HG03460 (cell line): ENCODE measurements at regions not wholly inside any gene's neighbourhood (a gene's known extent, or its start where the extent isn't known, plus 50 kb on each side); places are given as distances from the start of the nearest gene placed in this dataset.
"Not testable (repeated sequence)": the region's sequence is repeated elsewhere in the genome, so short reads cannot be mapped to it uniquely, and the experiment has no call there.

Experiments
- ATAC-seq: cut with Tn5 transposase; IDR thresholded peaks from one replicate; pipeline ENCODE4 v1.9.1; 2021; ENCODE audit not compliant: unreplicated experiment

DNA sequence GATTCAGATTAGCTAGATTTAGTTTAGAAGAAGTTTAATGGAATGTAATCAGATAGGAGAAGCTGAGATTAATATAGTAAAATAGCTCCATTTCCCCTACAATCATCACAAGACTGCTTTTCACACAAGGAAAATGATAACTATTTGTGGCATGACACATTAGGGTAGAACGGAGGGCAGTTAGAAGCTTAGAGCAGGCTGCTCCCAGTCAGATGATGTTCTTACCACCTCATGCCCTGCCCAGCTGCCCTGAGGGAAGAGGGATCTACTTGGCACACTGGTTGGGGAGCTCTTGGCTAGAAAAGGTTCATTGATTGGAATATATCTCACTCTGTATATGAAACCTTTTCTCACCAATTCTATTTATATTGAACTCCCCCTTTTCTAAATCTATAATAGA, 180.7 kb upstream of the IL15 start:
- no peak for ATAC-seq

- ATAC-seq, result no peak
Measured at GRCh38 chr4:141457653-141458052, 178.7 kb upstream of the IL15 start.

DNA sequence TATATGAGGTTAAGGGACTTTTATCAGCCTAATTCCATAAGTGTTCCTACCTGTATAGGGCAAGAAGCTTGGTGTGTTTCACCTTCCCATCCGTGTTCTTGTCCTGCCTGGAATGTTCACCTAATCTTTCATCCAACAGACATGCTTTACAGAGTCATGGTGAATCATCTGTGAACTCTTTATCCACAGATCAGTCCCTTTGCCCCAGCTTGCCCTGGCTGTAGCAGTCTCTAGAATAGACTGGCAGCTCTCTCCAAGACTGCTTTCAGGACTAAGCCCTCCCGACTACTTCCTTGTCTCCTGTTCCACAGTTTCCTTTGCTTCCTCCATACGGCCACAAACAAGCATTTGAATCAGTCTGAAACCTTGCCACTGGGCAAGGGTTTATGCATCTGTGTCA, 177.9 kb upstream of the IL15 start:
- ATAC-seq, result no peak

- ATAC-seq, result no peak
Measured at GRCh38 chr4:141459020-141459419, 177.4 kb upstream of the IL15 start.

GRCh38 chr4:141462361-141462760, 174.0 kb upstream of the IL15 start:
- ATAC-seq, result no peak

DNA sequence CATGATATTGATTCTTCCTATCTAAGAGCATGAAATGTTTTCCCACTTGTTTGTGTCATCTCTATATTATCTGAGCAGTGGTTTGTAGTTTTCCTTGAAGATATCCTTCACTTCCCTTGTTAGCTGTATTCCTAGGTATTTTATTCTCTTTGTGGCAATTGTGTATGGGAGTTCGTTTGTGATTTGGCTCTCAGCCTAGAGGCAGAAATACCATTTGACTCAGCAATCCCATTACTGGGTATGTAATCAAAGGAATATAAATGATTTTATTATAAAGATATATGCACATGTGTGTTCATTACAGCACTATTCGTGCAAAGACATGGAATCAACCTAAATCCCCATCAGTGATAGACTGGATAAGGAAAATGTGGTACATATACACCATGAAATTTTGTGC, 172.7 kb upstream of the IL15 start:
- ATAC-seq, result no peak

- no peak for ATAC-seq
Measured at GRCh38 chr4:141464366-141464765, 172.0 kb upstream of the IL15 start.

DNA sequence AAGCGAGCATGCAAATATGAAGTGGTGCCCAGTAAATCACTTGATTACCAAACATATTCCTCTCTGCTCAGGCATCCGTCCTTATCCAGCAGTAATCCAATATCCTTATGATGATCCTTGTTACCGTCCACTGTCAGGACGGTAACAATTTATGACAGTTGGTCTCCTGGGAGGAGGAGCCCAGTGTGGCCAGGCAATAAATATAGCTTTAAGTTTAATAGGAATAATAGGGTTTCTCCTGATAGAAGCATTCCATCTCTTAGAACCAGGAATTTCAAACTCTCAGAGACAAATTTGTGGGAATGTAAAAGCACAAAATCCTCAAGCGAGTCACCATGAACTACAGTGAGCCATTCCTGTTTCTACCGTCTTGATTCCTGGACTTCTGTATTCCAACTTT, 171.2 kb upstream of the IL15 start:
- ATAC-seq, result no peak

DNA sequence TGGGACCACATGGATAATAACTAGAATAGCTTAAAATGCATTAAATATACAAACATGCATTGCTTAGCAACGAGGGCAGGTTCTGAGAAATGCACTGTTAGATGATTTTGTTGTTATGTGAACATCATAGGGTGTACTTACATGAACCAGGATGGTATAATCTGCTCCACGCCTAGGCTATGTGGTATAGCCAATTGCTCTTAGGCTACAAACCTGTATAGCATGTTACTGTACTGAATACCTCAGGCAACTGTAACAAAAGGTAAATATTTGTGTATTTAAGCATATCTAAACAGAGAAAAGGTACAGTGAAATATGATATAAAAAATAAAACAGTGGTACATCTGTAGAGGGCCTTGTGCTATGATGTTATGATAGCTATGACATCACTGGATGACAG, 169.2 kb upstream of the IL15 start:
- ATAC-seq, result no peak

DNA sequence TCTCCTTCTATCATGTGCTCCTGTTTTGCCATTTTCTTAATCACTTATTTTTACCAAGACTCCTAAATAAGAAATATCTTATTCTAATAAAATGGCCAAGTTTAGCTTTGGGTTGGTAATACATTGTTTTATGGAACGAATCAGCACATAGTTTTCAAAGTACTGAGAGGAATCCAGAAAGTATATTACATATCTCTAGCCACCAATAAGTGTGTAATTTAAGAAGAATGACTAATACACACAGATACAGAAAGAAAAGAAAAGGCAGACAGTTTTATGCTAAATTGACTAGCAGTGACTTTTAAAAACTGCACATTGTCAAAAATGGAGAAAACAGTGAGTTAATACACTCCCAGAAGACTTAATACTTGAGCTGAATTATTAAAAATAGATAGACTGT, 167.0 kb upstream of the IL15 start:
- no peak for ATAC-seq

DNA sequence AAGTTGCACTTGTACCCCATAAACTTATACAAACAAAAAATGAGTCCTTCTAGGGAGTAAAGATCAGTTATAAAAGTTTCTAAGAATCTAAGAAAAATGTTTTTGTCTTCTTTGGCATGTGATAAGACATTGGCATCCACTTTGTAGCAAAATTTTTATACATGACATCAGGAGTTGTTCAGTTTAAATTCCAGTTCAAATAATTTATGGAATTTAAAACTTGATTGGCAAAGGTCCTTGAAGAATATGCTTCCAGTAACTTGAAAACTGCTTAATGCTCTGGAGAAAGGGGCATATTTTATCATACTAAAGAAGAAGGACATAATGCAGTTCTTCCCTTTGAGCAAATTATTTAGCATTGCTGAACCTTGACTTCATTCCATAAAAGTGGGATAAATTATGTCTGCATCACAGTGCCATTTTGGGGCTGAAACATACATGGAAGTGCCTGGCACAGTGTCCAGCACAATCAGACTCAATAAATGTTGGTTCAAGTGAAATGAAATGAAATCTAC, 163.3 kb upstream of the IL15 start:
- ATAC-seq, result no peak

DNA sequence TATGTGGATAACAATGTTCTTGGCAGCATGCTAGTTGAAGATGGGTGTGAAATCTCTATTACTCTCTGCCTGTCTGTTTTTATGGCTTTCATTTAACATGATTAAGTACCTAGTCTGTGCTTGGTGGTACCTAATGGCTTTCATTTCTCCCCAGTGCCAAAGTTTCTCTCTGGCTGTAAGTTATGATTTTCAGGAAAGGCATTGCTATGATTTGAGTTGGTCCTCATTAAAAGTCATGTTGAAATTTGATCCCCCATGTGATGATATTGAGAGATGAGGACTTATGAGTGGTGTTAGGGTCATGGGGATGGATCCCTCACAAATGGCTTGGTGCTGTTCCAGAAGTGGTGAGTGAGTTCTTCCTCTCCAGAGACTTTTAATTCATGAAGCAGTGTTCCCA, 162.4 kb upstream of the IL15 start:
- ATAC-seq, result no peak

DNA sequence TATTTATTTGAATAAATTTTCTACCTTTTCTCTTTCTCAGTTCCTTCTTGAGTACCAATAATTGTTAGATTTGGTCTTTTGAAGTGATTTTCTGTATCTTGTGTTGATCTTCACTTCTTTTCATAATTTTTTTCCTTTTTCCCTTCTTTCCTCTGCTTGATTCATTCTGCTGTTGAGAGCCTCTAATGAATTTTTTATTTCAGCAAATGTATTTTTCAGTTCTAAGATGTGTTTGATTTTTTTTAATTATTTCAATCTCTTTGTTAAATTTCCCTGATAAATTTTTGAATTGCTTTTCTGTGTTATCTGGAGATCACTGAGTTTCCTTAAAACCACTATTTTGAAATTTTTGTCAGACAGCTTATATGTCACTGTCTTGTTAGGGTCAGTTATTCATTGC, 155.4 kb upstream of the IL15 start:
- ATAC-seq, result no peak

DNA sequence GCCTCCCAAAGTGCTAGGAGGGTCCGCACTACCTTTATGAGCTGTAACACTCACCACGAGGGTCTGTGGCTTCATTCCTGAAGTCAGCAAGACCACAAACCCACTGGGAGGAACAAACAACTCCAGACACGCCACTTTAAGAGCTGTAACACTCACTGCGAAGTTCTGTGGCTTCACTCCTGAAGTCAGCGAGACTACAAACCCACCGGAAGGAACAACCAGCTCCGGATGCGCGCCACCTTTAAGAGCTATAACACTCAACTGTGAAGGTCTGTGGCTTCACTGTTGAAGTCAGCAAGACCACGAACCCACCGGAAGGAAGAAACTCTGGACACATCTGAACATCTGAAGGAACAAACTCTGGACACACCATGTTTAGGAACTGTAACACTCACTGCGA, 152.1 kb upstream of the IL15 start:
- ATAC-seq, result not testable (repeated sequence)

DNA sequence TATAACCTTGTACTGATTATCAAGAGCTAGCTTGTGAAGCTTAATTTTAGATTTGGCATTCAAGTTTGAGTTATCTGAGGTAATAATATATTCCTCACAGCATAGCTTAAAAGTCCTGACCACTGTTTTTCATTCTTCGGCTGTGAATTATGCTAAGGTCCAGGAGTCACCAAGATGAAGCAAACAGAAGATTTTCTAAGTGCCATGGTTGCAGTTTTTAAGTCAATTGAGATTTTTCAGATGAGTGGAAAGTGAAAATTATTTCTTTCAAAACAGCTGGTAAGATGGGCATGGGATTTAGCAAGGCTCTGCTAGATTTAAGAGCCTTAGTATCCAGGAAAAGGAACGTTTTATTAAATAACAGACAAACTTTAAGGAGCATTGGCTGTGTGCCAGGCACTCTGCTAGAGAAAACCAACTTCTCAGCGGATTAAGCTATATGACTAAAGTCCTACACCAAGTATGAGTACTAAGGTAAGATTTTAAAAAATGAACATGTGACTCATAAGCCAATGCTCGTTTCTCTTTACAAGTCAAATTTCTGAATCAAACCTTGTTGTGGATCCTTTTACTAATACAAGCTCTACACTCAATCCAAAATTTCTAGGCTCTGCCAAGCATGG, 149.9 kb upstream of the IL15 start:
- no peak for ATAC-seq

DNA sequence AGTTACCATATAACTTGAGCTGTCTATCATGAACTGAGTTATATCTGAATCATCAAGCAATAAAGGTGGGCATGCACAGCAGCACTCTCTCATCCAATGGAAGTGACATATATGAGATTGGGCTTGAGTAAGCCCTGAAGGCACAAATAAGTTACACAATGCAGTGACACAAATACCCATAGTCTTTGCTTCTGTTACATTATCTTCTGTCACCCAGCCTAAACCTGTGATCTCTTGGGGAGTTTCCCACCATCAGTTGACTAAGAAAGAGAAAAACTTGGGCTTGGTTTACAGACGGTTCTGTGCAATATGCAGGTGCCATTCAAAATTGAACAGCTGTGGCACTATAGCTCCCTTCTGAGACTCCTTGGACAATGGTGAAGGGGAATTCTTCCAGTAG, 138.8 kb upstream of the IL15 start:
- ATAC-seq, result peak; percentile 91

GRCh38 chr4:141499261-141499853, 137.0 kb upstream of the IL15 start:
- no peak for ATAC-seq

GRCh38 chr4:141501395-141501794, 135.0 kb upstream of the IL15 start:
- ATAC-seq, result no peak

DNA sequence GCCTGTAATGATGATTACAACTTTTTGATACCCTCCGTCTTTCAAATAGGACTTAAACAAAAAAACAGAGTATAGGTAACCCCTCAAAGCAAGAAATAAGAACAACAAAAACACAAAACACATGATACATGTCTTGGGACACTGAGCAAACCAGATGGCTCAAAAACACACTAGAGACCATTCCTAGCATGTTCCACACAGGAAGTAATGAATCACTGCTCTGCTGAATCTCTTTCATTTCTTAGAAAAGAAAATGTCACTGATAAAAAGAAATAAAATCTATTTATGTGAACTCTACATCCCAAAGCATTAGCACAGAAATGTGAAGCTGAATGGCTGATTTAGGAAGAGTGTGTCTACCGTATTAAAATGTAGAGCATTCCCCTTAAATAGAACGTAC, 134.5 kb upstream of the IL15 start:
- no peak for ATAC-seq

- ATAC-seq, result no peak
Measured at GRCh38 chr4:141502755-141503154, 133.6 kb upstream of the IL15 start.

GRCh38 chr4:141503260-141503659, 133.1 kb upstream of the IL15 start:
- ATAC-seq, result no peak

GRCh38 chr4:141511055-141511454, 125.3 kb upstream of the IL15 start:
- ATAC-seq, result no peak

- ATAC-seq, result no peak
Measured at GRCh38 chr4:141513866-141514265, 122.5 kb upstream of the IL15 start.
